PC-3 (cell line): ENCODE measurements at regions not wholly inside any gene's neighbourhood (a gene's known extent, or its start where the extent isn't known, plus 50 kb on each side); places are given as distances from the start of the nearest gene placed in this dataset.

Experiments
- ATAC-seq: fragments of 200-7000 bp; cut with Tn5 transposase; 2 replicates; pipeline ENCODE4 v1.9.1; 2020; ENCODE audit warnings: mild to moderate bottlenecking, moderate library complexity
- BruUV-seq: library from RNA; stranded (reverse); fragments of 400-500 nt; replicated peaks from 2 replicates; lab custom pipeline; 2021; lab: Mats Ljungman, UMichigan
- CTCF ChIA-PET: fragments of 300-600 bp; sonication (Branson Sonifier 250); formaldehyde crosslinking; loops from one replicate; lab custom pipeline; 2022; ENCODE audit warnings: antibody characterized with exemption; lab: Charles Lee
- POLR2A ChIA-PET: fragments of 300-600 bp; sonication (Branson Sonifier 250); formaldehyde crosslinking; loops from one replicate; lab custom pipeline; 2022; ENCODE audit warnings: antibody characterized with exemption; ENCODE audit not compliant: unreplicated experiment; lab: Charles Lee
- DNase-seq: peaks from one replicate; pipeline ENCODE4 v3.0.0-alpha.2; 2015
- H2AFZ ChIP-seq: fragments of 300-600 bp; sonication (generic); 2 replicates; pipeline ENCODE4 v1.6.0; 2016; ENCODE audit warnings: antibody characterized with exemption, low read length
- H3F3A ChIP-seq: fragments of 300-600 bp; sonication (generic); one replicate; pipeline ENCODE4 v1.6.0; 2017; ENCODE audit warnings: antibody characterized with exemption, low read length, control low read depth, mild to moderate bottlenecking; ENCODE audit not compliant: unreplicated experiment
- H3K27ac ChIP-seq: fragments of 300-600 bp; sonication (generic); 2 replicates; pipeline ENCODE4 v1.5.1; 2016; ENCODE audit warnings: mild to moderate bottlenecking, low read length
- H3K27me3 ChIP-seq: fragments of 300-600 bp; sonication (generic); 2 replicates; pipeline ENCODE4 v1.6.1; 2016; ENCODE audit warnings: low read length, mixed read lengths
- H3K36me3 ChIP-seq: fragments of 300-600 bp; sonication (generic); 2 replicates; pipeline ENCODE4 v1.6.1; 2016; ENCODE audit warnings: low read depth, mixed run types, low read length, mixed read lengths
- H3K4me1 ChIP-seq: fragments of 300-600 bp; sonication (generic); 2 replicates; pipeline ENCODE4 v1.5.1; 2016; ENCODE audit warnings: low read length; ENCODE audit not compliant: insufficient read depth
- H3K4me2 ChIP-seq: fragments of 300-600 bp; sonication (generic); 2 replicates; pipeline ENCODE4 v1.6.0; 2016; ENCODE audit warnings: low read length
- H3K4me3 ChIP-seq: fragments of 300-600 bp; sonication (generic); 2 replicates; pipeline ENCODE4 v1.5.1; 2016; ENCODE audit warnings: mild to moderate bottlenecking, low read length, mixed read lengths
- H3K79me2 ChIP-seq: fragments of 300-600 bp; sonication (generic); 2 replicates; pipeline ENCODE4 v1.6.1; 2017; ENCODE audit warnings: low read length, mixed read lengths
- H3K9ac ChIP-seq: fragments of 300-600 bp; sonication (generic); 2 replicates; pipeline ENCODE4 v1.6.0; 2016; ENCODE audit warnings: mild to moderate bottlenecking, low read length
- H3K9me2 ChIP-seq: fragments of 300-600 bp; sonication (generic); replicated peaks from 2 replicates; pipeline ENCODE4 v1.6.1; 2016; ENCODE audit warnings: mixed run types, low read length, mixed read lengths
- H3K9me3 ChIP-seq: fragments of 300-600 bp; sonication (generic); 2 replicates; pipeline ENCODE4 v1.6.1; 2016; ENCODE audit warnings: low read length, mixed read lengths
- H4K20me1 ChIP-seq: fragments of 300-600 bp; sonication (generic); 2 replicates; pipeline ENCODE4 v1.6.1; 2016; ENCODE audit warnings: low read length, mixed read lengths
- CTCF ChIP-seq: fragments of 300-600 bp; sonication (generic); conservative IDR thresholded peaks from 2 replicates; pipeline ENCODE4 v1.5.1; 2017; ENCODE audit warnings: antibody characterized with exemption, low read depth, mild to moderate bottlenecking, low read length
- EZH2 ChIP-seq: fragments of 300-600 bp; sonication (generic); IDR thresholded peaks from one replicate; pipeline ENCODE4 v1.6.1; 2017; ENCODE audit warnings: antibody characterized with exemption, mild to moderate bottlenecking, low read length; ENCODE audit not compliant: unreplicated experiment
- EZH2phosphoT487 ChIP-seq: fragments of 300-600 bp; sonication (generic); IDR thresholded peaks from 2 replicates; pipeline ENCODE4 v1.6.1; 2018; ENCODE audit warnings: mild to moderate bottlenecking, antibody characterized with exemption, low read length, borderline replicate concordance
- intact Hi-C: fragments of 100-400 bp; cut with micrococcal nuclease; formaldehyde crosslinking; loops from 2 replicates; pipeline ENCODE4 v1.9.0; 2023

- Histone ChIP-seq H3K9ac (no peak overlapping the region), H3K9me3 (no peaks in the 10 kb centered on the region), H3K9me2 (no peaks in the 10 kb centered on the region), H3K4me1 (no peaks in the 10 kb centered on the region), H3K79me2 (no peaks in the 10 kb centered on the region), H3K36me3 (no peaks in the 10 kb centered on the region), H3K4me3 (no peak overlapping the region), H3K27me3 (no peaks in the 10 kb centered on the region; the same call in 1 of the 2 replicates), H2AFZ (no peak overlapping the region), H3K4me2 (no peak overlapping the region), H3F3A (no peaks in the 10 kb centered on the region), H4K20me1 (no peaks in the 10 kb centered on the region), H3K27ac (no peak overlapping the region)
- POLR2A ChIA-PET, result no interaction called here
- BruUV-seq, result no TSS peak
- CTCF ChIA-PET, result no interaction called here
- DNase-seq (no peak), ATAC-seq (no peak)
- TF ChIP-seq EZH2 (no peak), EZH2phosphoT487 (no peak), CTCF (no peak)
- intact Hi-C loops, result no loop called here
Measured at GRCh38 chr1:190717055-190717454, 239.4 kb upstream of the BRINP3 start.

- Histone ChIP-seq H2AFZ (no peak overlapping the region), H3K9me3 (no peaks in the 10 kb centered on the region), H3K27me3 (peaks cover 22% of the 10 kb centered on the region), H3K4me1 (no peaks in the 10 kb centered on the region), H3K36me3 (no peaks in the 10 kb centered on the region), H3F3A (no peaks in the 10 kb centered on the region), H3K4me2 (no peak overlapping the region), H4K20me1 (no peaks in the 10 kb centered on the region), H3K79me2 (no peaks in the 10 kb centered on the region), H3K9me2 (no peaks in the 10 kb centered on the region), H3K27ac (no peak overlapping the region), H3K4me3 (no peak overlapping the region), H3K9ac (no peak overlapping the region)
- intact Hi-C loops, result no loop called here
- BruUV-seq, result no TSS peak
- ATAC-seq, result no peak
- CTCF ChIA-PET, result interaction anchor here (0.5 kb wide), 1 partner anchor 10 kb away, joined by 3 read pairs; no protein-coding TSS in a partner anchor
- POLR2A ChIA-PET, result no interaction called here
- TF ChIP-seq EZH2, result no peak
- no peak for DNase-seq
Measured at GRCh38 chr1:190736971-190737590, 259.4 kb upstream of the BRINP3 start.

GRCh38 chr1:190738317-190738716, 260.7 kb upstream of the BRINP3 start:
- DNase-seq, result peak; percentile 25
- Histone ChIP-seq H2AFZ (no peak overlapping the region), H3K4me2 (no peak overlapping the region), H3K27me3 (peaks cover 22% of the 10 kb centered on the region), H3K9me2 (no peaks in the 10 kb centered on the region), H3F3A (no peaks in the 10 kb centered on the region), H3K9ac (no peak overlapping the region), H3K79me2 (no peaks in the 10 kb centered on the region), H3K27ac (no peak overlapping the region), H3K9me3 (no peaks in the 10 kb centered on the region), H3K4me1 (no peaks in the 10 kb centered on the region), H3K4me3 (no peak overlapping the region), H3K36me3 (no peaks in the 10 kb centered on the region), H4K20me1 (no peaks in the 10 kb centered on the region)
- BruUV-seq, result no TSS peak
- ChIA-PET POLR2A (no interaction called here), CTCF (no interaction called here)
- ATAC-seq, result no peak
- intact Hi-C loops, result no loop called here
- TF ChIP-seq EZH2phosphoT487 (no peak), EZH2 (no peak), CTCF (no peak)
